Lower leg skin (tissue), 4 donors: ENCODE measurements at regions not wholly inside any gene's neighbourhood (a gene's known extent, or its start where the extent isn't known, plus 50 kb on each side); places are given as distances from the start of the nearest gene placed in this dataset.
"Not testable (repeated sequence)": the region's sequence is repeated elsewhere in the genome, so short reads cannot be mapped to it uniquely, and the experiment has no call there.

ENCODE experiments used
- DNase-seq, 2 donors: peaks; one replicate each; pipeline ENCODE4 v3.0.0-alpha.2; 2019; ENCODE audit warnings: low spot score in 2 of 2
- H3K4me3 ChIP-seq: fragments of 200-600 bp; sonication (generic); 2 replicates; pipeline ENCODE4 v1.5.1; 2017; ENCODE audit warnings: mild to moderate bottlenecking, low read depth; ENCODE audit not compliant: poor library complexity, severe bottlenecking
- CTCF ChIP-seq, 3 donors: fragments of 450-650 bp; IDR thresholded peaks; one replicate each; pipeline ENCODE4 v1.5.1; 2016; ENCODE audit warnings: antibody characterized with exemption in 3 of 3, mild to moderate bottlenecking in 3 of 3, moderate library complexity in 2 of 3
- POLR2A ChIP-seq, 2 donors: fragments of 450-650 bp; IDR thresholded peaks; one replicate each; pipeline ENCODE4 v1.6.1; 2016 to 2017; ENCODE audit warnings: antibody characterized with exemption in 2 of 2, mild to moderate bottlenecking in 1 of 2, moderate library complexity in 1 of 2
- WGBS, 2 donors: methylation state at CpG; one replicate each; pipeline ENCODE4 v1.1.5; 2018; 5-methylcytosine and 5-hydroxymethylcytosine counted together
- intact Hi-C: fragments of 100-400 bp; cut with DNase I; formaldehyde crosslinking; loops from one replicate; pipeline ENCODE4 v1.15.0; 2023; ENCODE audit warnings: low total_unique reads

DNA sequence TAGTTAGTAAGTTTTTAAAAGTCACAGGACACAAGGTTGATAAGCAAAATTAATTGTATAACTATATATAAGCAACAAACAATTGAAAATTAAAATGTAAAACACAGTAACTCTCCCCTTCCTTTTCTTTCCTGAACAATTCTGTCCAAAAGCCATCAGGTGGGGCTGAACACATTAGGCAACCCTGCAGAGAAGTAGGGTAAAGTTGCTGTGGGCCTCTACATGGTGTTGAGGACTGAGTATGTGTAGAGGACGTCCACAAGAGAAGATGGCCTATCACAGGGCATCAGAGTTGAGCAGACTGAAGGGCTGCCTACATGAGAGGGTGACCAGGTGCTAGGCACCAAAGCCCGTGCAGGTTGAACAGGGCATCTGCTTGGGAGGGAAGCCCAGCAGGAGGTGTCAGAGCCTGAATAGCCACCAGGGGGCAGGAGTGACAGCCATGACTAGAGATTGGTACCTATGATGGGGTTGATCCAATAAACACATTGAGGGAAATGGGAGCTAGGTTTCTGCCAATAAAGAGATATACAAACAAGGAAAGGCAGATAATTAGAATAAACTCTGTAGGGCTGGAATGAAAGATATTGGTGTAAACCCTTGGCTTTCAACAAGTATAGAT, 415.1 kb downstream of the NPIPA8 start:
- intact Hi-C loops, result no loop called here
- TF ChIP-seq CTCF (IDR thresholded peaks at IDR 0.05), result no peak
- TF ChIP-seq POLR2A (IDR thresholded peaks at IDR 0.05), result no peak
- no peak for DNase-seq
- no peak overlapping the region for H3K4me3 ChIP-seq
- 64 to 71% methylated on average over 2 of the region's 2 CpGs for WGBS, 2 donors

- intact Hi-C loops, result no loop called here
- H3K4me3 ChIP-seq, result no peak overlapping the region
- TF ChIP-seq POLR2A (IDR thresholded peaks at IDR 0.05), result no peak
- no peak for TF ChIP-seq CTCF (IDR thresholded peaks at IDR 0.05)
- WGBS, 2 donors, result 81 to 84% methylated on average over 3 of the region's 3 CpGs
- no peak for DNase-seq
Observed at GRCh38 chr16:17917316-17918019, 419.1 kb downstream of the NPIPA8 start.

- TF ChIP-seq CTCF (IDR thresholded peaks at IDR 0.05), result no peak
- DNase-seq, result no peak
- H3K4me3 ChIP-seq, result no peak overlapping the region
- 85 to 90% methylated on average over 5 of the region's 5 CpGs for WGBS, 2 donors
- intact Hi-C loops, result no loop called here
Observed at GRCh38 chr16:17915791-17916190, 420.7 kb downstream of the NPIPA8 start.

DNA sequence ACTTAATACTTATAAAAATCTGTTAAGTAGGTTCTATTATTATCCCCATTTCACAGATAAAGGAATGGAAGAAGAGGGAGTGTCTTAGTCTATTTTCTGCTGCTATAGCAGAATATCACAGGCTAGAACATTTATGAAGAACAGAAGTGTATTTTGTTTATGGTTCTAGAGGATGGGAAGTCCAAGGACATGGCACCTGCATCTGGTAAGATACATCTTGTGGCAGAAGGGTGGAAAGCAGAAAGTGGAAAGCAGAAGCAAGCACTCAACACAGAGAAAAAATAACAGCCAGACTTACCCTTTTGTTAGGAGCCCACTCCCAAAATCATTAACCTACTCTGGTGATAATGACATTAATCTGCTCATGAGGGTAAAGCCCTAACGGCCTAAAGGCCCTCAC, 422.4 kb downstream of the NPIPA8 start:
- intact Hi-C loops, result no loop called here
- no peak for DNase-seq
- no peak overlapping the region for H3K4me3 ChIP-seq
- no peak for TF ChIP-seq CTCF (IDR thresholded peaks at IDR 0.05)
- TF ChIP-seq POLR2A (IDR thresholded peaks at IDR 0.05), result no peak
- 72 to 79% methylated on average over 1 of the region's 1 CpG for WGBS, 2 donors

- DNase-seq, intact Hi-C loops, H3K4me3 ChIP-seq: not testable (repeated sequence)
- 70% methylated on average over 1 of the region's 1 CpG; no CpG with 5 or more reads in 1 of the 2 donors for WGBS, 2 donors
Observed at GRCh38 chr16:17911578-17911977, 425.0 kb downstream of the NPIPA8 start.

- intact Hi-C loops, H3K4me3 ChIP-seq, DNase-seq: not testable (repeated sequence)
- 92 to 93% methylated on average over 9 to 10 of the region's 10 CpGs for WGBS, 2 donors
Observed at GRCh38 chr16:17906626-17907025, 429.9 kb downstream of the NPIPA8 start.

GRCh38 chr16:17901309-17901708, 430.5 kb upstream of the XYLT1 start:
- 77 to 91% methylated on average over 1 of the region's 1 CpG for WGBS, 2 donors
- no peak for DNase-seq
- H3K4me3 ChIP-seq, result no peak overlapping the region
- intact Hi-C loops, result no loop called here
- TF ChIP-seq POLR2A (IDR thresholded peaks at IDR 0.05) (no peak), CTCF (IDR thresholded peaks at IDR 0.05) (no peak)
